22Rv1 (cell line): ENCODE measurements at regions not wholly inside any gene's neighbourhood (a gene's known extent, or its start where the extent isn't known, plus 50 kb on each side); places are given as distances from the start of the nearest gene placed in this dataset.

Experiments
- H3K27ac ChIP-seq: fragments of 450-650 bp; 2 replicates; pipeline ENCODE4 v1.5.1; 2017
- ZFX ChIP-seq: fragments of 450-650 bp; IDR thresholded peaks from 2 replicates; pipeline ENCODE4 v1.6.1; 2017; ENCODE audit warnings: antibody characterized with exemption, borderline replicate concordance
- TF ChIP-seq, protein P1 (sequence below): fragments of 450-650 bp; IDR thresholded peaks from 2 replicates; pipeline ENCODE4 v1.5.1; 2017; ENCODE audit warnings: mild to moderate bottlenecking

DNA sequence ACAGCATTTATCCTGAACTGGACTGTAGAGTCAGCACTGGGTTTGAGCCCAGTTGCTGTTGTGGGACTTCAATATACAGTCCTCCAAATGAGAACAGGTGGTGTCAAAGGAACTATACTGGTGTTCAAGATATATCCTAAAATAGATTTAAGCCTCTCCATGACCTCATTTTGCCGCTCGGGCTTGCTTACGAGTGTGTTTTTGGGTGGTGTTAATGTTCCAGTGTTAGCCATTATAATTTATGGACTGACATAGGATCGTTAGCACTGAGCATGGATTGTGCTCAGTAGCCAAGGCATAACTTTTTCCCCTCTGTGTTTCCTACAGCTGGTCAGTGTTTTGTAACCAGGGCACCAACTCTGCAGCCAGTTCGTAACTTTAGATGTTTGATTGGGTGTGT lies 306.6 kb downstream of the SPATA31D1 start:
- TF ChIP-seq, protein P1, sequence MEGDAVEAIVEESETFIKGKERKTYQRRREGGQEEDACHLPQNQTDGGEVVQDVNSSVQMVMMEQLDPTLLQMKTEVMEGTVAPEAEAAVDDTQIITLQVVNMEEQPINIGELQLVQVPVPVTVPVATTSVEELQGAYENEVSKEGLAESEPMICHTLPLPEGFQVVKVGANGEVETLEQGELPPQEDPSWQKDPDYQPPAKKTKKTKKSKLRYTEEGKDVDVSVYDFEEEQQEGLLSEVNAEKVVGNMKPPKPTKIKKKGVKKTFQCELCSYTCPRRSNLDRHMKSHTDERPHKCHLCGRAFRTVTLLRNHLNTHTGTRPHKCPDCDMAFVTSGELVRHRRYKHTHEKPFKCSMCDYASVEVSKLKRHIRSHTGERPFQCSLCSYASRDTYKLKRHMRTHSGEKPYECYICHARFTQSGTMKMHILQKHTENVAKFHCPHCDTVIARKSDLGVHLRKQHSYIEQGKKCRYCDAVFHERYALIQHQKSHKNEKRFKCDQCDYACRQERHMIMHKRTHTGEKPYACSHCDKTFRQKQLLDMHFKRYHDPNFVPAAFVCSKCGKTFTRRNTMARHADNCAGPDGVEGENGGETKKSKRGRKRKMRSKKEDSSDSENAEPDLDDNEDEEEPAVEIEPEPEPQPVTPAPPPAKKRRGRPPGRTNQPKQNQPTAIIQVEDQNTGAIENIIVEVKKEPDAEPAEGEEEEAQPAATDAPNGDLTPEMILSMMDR = no peak
- no peak for TF ChIP-seq ZFX
- H3K27ac ChIP-seq = no peak overlapping the region

DNA sequence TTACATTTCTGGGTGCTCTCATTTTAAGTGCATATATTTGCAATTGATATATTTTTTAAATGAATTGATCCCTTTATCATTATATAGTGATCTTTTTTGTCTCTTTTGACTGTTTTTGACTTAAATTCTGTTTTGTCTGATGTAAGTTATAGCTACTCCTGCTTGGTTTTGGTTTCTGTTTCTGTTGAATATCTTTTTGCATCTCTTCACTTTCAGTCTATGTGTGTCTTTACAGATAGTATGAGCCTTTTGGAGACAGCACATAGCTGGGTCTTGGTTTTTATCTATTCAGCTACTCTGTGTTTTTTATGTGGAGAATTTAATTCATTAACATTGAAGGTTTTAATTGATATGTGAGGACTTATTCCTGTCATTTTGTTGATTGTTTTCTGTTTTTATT lies 311.3 kb downstream of the SPATA31D1 start:
- H3K27ac ChIP-seq = no peak overlapping the region
- TF ChIP-seq, protein P1 = no peak
- TF ChIP-seq ZFX = no peak

DNA sequence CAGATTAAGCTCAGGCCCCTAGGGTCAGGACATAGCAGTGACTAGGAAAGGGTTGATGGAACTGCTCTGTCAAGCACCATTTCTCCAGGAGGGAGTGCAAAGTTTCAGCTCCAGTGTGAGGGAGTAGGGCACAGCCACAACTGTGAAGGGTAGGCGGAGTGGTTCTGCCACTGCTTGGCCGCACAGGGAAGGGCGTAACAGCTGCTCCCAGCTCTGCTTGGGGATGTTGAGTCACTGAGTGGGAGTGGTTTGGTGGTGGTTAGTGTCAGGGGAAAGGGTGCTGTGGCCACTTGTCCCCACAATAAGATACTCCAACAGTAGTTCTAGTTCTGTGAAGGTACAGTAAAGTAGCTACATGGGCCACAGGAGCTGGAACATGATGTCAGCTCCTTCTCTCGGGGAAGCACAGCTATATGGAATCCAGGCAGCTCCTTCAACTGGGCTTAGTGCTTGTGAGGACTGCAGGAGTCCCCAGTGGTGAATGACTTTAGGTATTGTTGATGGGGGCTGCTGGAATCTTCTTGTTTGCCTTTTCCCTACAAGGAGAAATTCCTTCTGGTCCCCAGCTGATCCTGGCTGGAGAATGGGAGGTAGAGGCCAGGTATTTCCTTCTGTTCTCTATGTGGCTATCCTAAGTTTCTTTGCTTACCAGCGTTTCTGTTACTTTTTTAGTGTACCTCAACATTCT lies 314.5 kb downstream of the SPATA31D1 start:
- TF ChIP-seq, protein P1 = no peak
- no peak for TF ChIP-seq ZFX
- no peak overlapping the region for H3K27ac ChIP-seq

DNA sequence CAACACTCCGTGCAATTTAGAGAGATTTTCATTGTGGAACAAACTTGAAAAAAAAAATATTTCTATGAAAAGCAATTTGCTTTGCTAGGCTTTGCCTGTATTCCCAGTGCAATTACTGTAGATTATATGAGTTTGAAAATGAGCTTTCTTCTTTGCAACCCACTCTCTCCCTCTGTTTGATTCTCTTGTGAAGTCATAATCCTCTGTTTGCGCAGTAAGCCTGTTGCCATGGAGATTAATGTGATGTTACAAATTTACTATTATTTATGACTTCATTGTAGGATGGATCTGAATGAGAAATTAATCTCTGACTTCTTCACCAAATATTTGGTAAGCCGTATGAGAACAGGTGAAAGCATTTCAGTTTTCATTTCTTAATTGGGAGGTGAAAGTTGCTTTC lies 320.3 kb downstream of the SPATA31D1 start:
- H3K27ac ChIP-seq = no peak overlapping the region
- TF ChIP-seq ZFX = no peak
- TF ChIP-seq, protein P1 = no peak

DNA sequence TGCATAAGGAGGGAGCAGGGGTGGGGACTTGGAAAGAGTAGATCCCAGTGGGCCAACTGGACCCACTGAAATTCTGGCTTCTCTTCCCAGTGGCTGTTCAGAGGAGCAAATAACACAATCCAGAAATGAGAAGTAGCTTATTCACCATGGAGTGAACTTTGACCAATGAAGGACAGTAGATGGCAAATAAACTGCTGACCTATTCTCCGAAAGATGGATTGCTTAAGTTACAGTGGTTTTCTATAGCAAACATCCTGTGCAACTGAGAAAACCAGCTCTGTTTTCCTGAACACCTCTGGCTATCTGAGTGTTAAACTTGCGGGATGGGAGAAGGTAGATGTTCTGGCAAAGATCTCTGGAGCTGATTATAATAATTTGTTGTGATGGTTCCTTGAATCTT lies 325.1 kb downstream of the SPATA31D1 start:
- no peak for TF ChIP-seq ZFX
- TF ChIP-seq, protein P1 = no peak
- H3K27ac ChIP-seq = no peak overlapping the region

DNA sequence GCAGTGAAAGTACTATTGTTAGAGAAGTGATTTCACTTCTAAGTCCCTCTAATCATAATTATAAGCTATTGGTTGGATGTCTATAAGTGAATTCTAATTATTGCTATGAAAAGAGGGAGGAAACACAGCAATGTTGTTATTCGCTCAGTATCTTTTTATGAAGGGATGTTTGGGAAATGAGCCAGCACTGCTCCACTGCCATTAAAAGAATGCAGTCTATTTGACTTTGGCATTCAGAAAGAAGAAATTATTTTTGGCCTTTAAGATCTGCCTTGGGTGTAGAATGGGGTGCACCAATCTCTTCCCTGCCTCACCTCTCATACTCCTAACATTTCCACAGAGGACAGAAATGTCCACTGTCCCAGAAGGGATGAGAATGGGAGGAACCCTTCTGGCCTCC lies 332.0 kb downstream of the SPATA31D1 start:
- TF ChIP-seq ZFX = no peak
- TF ChIP-seq, protein P1 = no peak
- H3K27ac ChIP-seq = no peak overlapping the region

DNA sequence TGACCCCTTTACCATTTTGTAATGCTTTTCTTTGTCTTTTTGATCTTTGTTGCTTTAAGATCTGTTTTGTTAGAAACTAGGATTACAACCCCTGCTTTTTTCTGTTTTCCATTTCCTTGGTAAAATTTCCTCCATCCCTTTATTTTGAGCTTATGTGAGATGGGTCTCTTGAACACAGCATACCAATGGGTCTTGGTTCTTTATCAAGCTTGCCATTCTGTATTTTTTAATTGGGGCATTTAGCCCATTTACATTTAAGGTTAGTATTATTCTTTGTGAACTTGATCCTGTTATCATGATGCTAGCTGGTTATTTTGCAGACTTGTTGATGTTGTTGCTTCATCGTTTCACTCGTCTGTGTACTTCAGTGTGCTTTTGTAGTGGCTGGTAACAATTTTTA lies 337.3 kb downstream of the SPATA31D1 start:
- TF ChIP-seq, protein P1 = no peak
- no peak for TF ChIP-seq ZFX
- H3K27ac ChIP-seq = no peak overlapping the region
